MG63 (cell line): ENCODE measurements at regions not wholly inside any gene's neighbourhood (a gene's known extent, or its start where the extent isn't known, plus 50 kb on each side); places are given as distances from the start of the nearest gene placed in this dataset.
"Not testable (repeated sequence)": the region's sequence is repeated elsewhere in the genome, so short reads cannot be mapped to it uniquely, and the experiment has no call there.

Experiments
- DNase-seq: peaks from one replicate; pipeline ENCODE4 v3.0.0-alpha.2; 2020
- H3K27me3 ChIP-seq: fragments of 250-450 bp; sonication (Bioruptor Pico); 2 replicates; pipeline ENCODE4 v1.5.1; 2020; ENCODE audit warnings: mild to moderate bottlenecking, moderate library complexity
- H3K36me3 ChIP-seq: fragments of 250-450 bp; sonication (Bioruptor Pico); 2 replicates; pipeline ENCODE4 v1.5.1; 2020; ENCODE audit warnings: mild to moderate bottlenecking, moderate library complexity
- H3K4me3 ChIP-seq: fragments of 250-450 bp; sonication (Bioruptor Pico); 2 replicates; pipeline ENCODE4 v1.5.1; 2020; ENCODE audit warnings: mild to moderate bottlenecking, moderate library complexity
- H3K9me3 ChIP-seq: fragments of 250-450 bp; sonication (Bioruptor Pico); 2 replicates; pipeline ENCODE4 v1.5.1; 2020; ENCODE audit warnings: mild to moderate bottlenecking, moderate library complexity

GRCh38 chr20:52060794-52061714, 130.5 kb downstream of the ZFP64 start:
- DNase-seq = no peak
- peaks cover 3% of the 10 kb centered on the region; the same call in 1 of the 2 replicates for H3K36me3 ChIP-seq
- no peak overlapping the region for H3K4me3 ChIP-seq
- no peaks in the 10 kb centered on the region for H3K27me3 ChIP-seq
- H3K9me3 ChIP-seq = peaks cover 22% of the 10 kb centered on the region

- H3K36me3 ChIP-seq, H3K4me3 ChIP-seq, H3K27me3 ChIP-seq, DNase-seq: not testable (repeated sequence)
- peaks cover 22% of the 10 kb centered on the region for H3K9me3 ChIP-seq
Observed at GRCh38 chr20:52057133-52057532, 134.4 kb downstream of the ZFP64 start.

GRCh38 chr20:52056203-52057062, 135.1 kb downstream of the ZFP64 start:
- peaks cover 22% of the 10 kb centered on the region for H3K9me3 ChIP-seq
- no peaks in the 10 kb centered on the region for H3K27me3 ChIP-seq
- peak; percentile 83 for DNase-seq
- no peak overlapping the region for H3K4me3 ChIP-seq
- H3K36me3 ChIP-seq = peaks cover 3% of the 10 kb centered on the region; the same call in 1 of the 2 replicates

- H3K4me3 ChIP-seq = no peak overlapping the region
- no peak for DNase-seq
- peaks cover 3% of the 10 kb centered on the region; the same call in 1 of the 2 replicates for H3K36me3 ChIP-seq
Observed at GRCh38 chr20:52054123-52054522, 137.5 kb downstream of the ZFP64 start.

GRCh38 chr20:52049001-52049731, 142.4 kb downstream of the ZFP64 start:
- H3K27me3 ChIP-seq = no peaks in the 10 kb centered on the region
- no peaks in the 10 kb centered on the region for H3K36me3 ChIP-seq
- no peaks in the 10 kb centered on the region for H3K9me3 ChIP-seq
- DNase-seq = no peak
- H3K4me3 ChIP-seq = no peak overlapping the region

More at GRCh38 chr20:52054123-52054522, 137.5 kb downstream of the ZFP64 start:
- peaks cover 20% of the 10 kb centered on the region for H3K9me3 ChIP-seq
- H3K27me3 ChIP-seq = no peaks in the 10 kb centered on the region

GRCh38 chr20:52047811-52048764, 143.5 kb downstream of the ZFP64 start:
- no peak for DNase-seq
- no peaks in the 10 kb centered on the region for H3K27me3 ChIP-seq
- H3K9me3 ChIP-seq = no peaks in the 10 kb centered on the region
- H3K4me3 ChIP-seq = no peak overlapping the region
- no peaks in the 10 kb centered on the region for H3K36me3 ChIP-seq

- Histone ChIP-seq H3K9me3 (no peaks in the 10 kb centered on the region), H3K36me3 (no peaks in the 10 kb centered on the region), H3K4me3 (no peak overlapping the region), H3K27me3 (no peaks in the 10 kb centered on the region)
- DNase-seq = no peak
Observed at GRCh38 chr20:52041966-52042365, 149.6 kb downstream of the ZFP64 start.

- no peaks in the 10 kb centered on the region for H3K36me3 ChIP-seq
- no peaks in the 10 kb centered on the region for H3K27me3 ChIP-seq
- no peaks in the 10 kb centered on the region for H3K9me3 ChIP-seq
- no peak for DNase-seq
- H3K4me3 ChIP-seq = no peak overlapping the region
Observed at GRCh38 chr20:52039790-52040189, 151.8 kb downstream of the ZFP64 start.

GRCh38 chr20:52038632-52039031, 152.9 kb downstream of the ZFP64 start:
- H3K36me3 ChIP-seq, H3K27me3 ChIP-seq, H3K9me3 ChIP-seq, H3K4me3 ChIP-seq, DNase-seq: not testable (repeated sequence)

- Histone ChIP-seq H3K4me3 (no peak overlapping the region), H3K9me3 (no peaks in the 10 kb centered on the region), H3K36me3 (no peaks in the 10 kb centered on the region), H3K27me3 (no peaks in the 10 kb centered on the region)
- DNase-seq = no peak
Observed at GRCh38 chr20:52037370-52037769, 154.2 kb downstream of the ZFP64 start.

GRCh38 chr20:52035977-52036376, 155.6 kb downstream of the ZFP64 start:
- no peak for DNase-seq
- Histone ChIP-seq H3K4me3 (no peak overlapping the region), H3K9me3 (no peaks in the 10 kb centered on the region), H3K36me3 (no peaks in the 10 kb centered on the region), H3K27me3 (no peaks in the 10 kb centered on the region)

- Histone ChIP-seq H3K4me3 (no peak overlapping the region), H3K27me3 (no peaks in the 10 kb centered on the region), H3K36me3 (no peaks in the 10 kb centered on the region), H3K9me3 (no peaks in the 10 kb centered on the region)
- DNase-seq = no peak
Observed at GRCh38 chr20:52035498-52035897, 156.1 kb downstream of the ZFP64 start.

GRCh38 chr20:52034581-52034980, 157.0 kb downstream of the ZFP64 start:
- Histone ChIP-seq H3K9me3 (no peaks in the 10 kb centered on the region), H3K36me3 (no peaks in the 10 kb centered on the region), H3K27me3 (no peaks in the 10 kb centered on the region), H3K4me3 (no peak overlapping the region)
- no peak for DNase-seq

- Histone ChIP-seq H3K9me3 (no peaks in the 10 kb centered on the region), H3K27me3 (no peaks in the 10 kb centered on the region), H3K4me3 (no peak overlapping the region), H3K36me3 (no peaks in the 10 kb centered on the region)
- DNase-seq = no peak
Observed at GRCh38 chr20:52033313-52033712, 158.3 kb downstream of the ZFP64 start.

- not testable (repeated sequence) for DNase-seq, H3K36me3 ChIP-seq, H3K27me3 ChIP-seq, H3K4me3 ChIP-seq, H3K9me3 ChIP-seq
Observed at GRCh38 chr20:52032304-52032683, 159.3 kb downstream of the ZFP64 start.
